OCI-LY7 (cell line): ENCODE measurements at regions not wholly inside any gene's neighbourhood (a gene's known extent, or its start where the extent isn't known, plus 50 kb on each side); places are given as distances from the start of the nearest gene placed in this dataset.

Experiments
- BruUV-seq: library from RNA; stranded (reverse); fragments of 400-500 nt; replicated peaks from 2 replicates; lab custom pipeline; 2021; lab: Mats Ljungman, UMichigan
- CTCF ChIA-PET: fragments of 300-600 bp; sonication (Branson Sonifier 250); formaldehyde crosslinking; loops from one replicate; lab custom pipeline; 2022; ENCODE audit warnings: antibody characterized with exemption; ENCODE audit not compliant: unreplicated experiment; lab: Charles Lee
- POLR2A ChIA-PET: fragments of 300-600 bp; sonication (Branson Sonifier 250); formaldehyde crosslinking; loops from one replicate; lab custom pipeline; 2022; ENCODE audit warnings: antibody characterized with exemption; lab: Charles Lee
- DNase-seq: peaks from one replicate; pipeline ENCODE4 v3.0.0-alpha.2; 2015; ENCODE audit warnings: low spot score
- H2AFZ ChIP-seq: fragments of 200-600 bp; sonication (generic), shearing (Covaris generic); 2 replicates; pipeline ENCODE4 v1.6.1; 2014; ENCODE audit warnings: mild to moderate bottlenecking, antibody characterized with exemption, low read length, moderate library complexity
- H3K27ac ChIP-seq: fragments of 200-600 bp; sonication (generic); 2 replicates; pipeline ENCODE4 v1.5.1; 2014; ENCODE audit warnings: mixed run types, low read depth, mild to moderate bottlenecking, moderate library complexity, low read length, inconsistent platforms; ENCODE audit not compliant: poor library complexity, severe bottlenecking
- H3K36me3 ChIP-seq: fragments of 200-600 bp; sonication (generic); 2 replicates; pipeline ENCODE4 v1.6.1; 2014; ENCODE audit warnings: mild to moderate bottlenecking, antibody characterized with exemption, low read length, moderate library complexity, mixed read lengths; ENCODE audit not compliant: insufficient read depth
- H3K4me1 ChIP-seq: fragments of 200-600 bp; sonication (generic); 2 replicates; pipeline ENCODE4 v1.5.1; 2014; ENCODE audit warnings: mild to moderate bottlenecking, low read length; ENCODE audit not compliant: insufficient read depth, poor library complexity, severe bottlenecking
- H3K4me2 ChIP-seq: fragments of 200-600 bp; sonication (generic); 2 replicates; pipeline ENCODE4 v1.6.1; 2014; ENCODE audit warnings: mild to moderate bottlenecking, low read length
- H3K4me3 ChIP-seq: fragments of 200-600 bp; sonication (generic); 2 replicates; pipeline ENCODE4 v1.5.1; 2014; ENCODE audit warnings: mild to moderate bottlenecking, low read depth, low read length; ENCODE audit not compliant: poor library complexity, severe bottlenecking
- H3K79me2 ChIP-seq: fragments of 200-600 bp; sonication (generic); 2 replicates; pipeline ENCODE4 v1.6.1; 2016; ENCODE audit warnings: low read depth, mild to moderate bottlenecking, low read length, moderate library complexity, mixed read lengths; ENCODE audit not compliant: insufficient read depth
- H3K9me2 ChIP-seq: fragments of 200-600 bp; sonication (generic); 2 replicates; pipeline ENCODE4 v1.6.1; 2016; ENCODE audit warnings: mild to moderate bottlenecking, low read length, mixed read lengths; ENCODE audit not compliant: insufficient read depth
- H3K9me3 ChIP-seq: fragments of 200-600 bp; sonication (generic); 2 replicates; pipeline ENCODE4 v1.6.1; 2014; ENCODE audit warnings: mild to moderate bottlenecking, mixed run types, low read length, mixed read lengths
- H4K20me1 ChIP-seq: fragments of 200-600 bp; sonication (generic); 2 replicates; pipeline ENCODE4 v1.6.1; 2014; ENCODE audit warnings: mild to moderate bottlenecking, antibody characterized with exemption, low read length, moderate library complexity, mixed read lengths; ENCODE audit not compliant: insufficient read depth
- EZH2phosphoT487 ChIP-seq: fragments of 200-600 bp; sonication (generic); IDR thresholded peaks from 2 replicates; pipeline ENCODE4 v1.6.1; 2018; ENCODE audit warnings: low read depth, borderline replicate concordance, mild to moderate bottlenecking, mixed run types, antibody characterized with exemption, low read length, moderate library complexity, mixed read lengths
- intact Hi-C: fragments of 100-400 bp; cut with micrococcal nuclease; formaldehyde crosslinking; loops from one replicate; pipeline ENCODE4 v1.10.0; 2022; ENCODE audit not compliant: unreplicated experiment
- TF ChIP-seq, protein P1 (sequence below): fragments of 200-600 bp; sonication (generic); conservative IDR thresholded peaks from 2 replicates; pipeline ENCODE4 v1.5.1; 2014; ENCODE audit warnings: mild to moderate bottlenecking, antibody characterized with exemption, low read length, moderate library complexity, mixed read lengths

DNA sequence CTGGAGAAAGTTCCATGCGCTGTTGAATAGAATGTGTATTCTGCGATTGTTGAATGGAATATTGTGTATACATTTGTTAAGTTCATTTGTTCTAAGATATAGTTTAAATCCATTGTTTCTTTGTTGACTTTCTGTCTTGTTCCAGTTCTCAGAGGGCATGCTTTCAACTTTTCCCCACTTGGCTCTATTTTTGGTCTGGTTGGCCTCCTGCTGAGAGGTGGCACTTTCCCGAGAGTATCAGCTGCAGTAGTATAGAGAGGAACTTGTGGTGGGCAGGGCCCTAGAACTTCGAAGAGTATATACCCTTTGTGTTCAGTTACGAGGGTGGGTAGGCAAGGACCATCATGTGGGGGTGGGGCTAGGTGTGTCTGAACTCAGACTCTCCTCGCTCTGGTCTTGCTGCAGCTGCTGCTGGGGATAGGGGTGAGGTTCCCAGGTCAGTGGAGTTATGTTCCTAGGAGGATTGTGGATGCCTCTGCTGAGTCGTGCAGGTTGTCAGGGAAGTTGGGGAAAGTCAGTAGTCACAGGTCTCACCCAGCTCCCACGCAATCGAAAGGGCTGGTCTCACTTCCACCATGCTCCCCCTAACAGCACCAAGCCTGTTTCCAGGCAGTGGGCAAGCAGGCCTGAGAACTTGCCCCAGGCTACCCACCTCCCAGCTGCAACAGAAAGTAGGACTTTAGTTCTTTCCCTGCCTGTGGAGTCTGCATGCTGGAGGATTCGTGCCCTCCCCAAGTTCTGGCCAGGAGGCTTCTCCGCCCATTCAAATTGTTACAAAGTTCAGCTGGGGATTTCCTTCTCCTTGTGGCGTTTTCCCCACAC is 118.9 kb upstream of the SSTR4 start:
- Histone ChIP-seq H4K20me1 (no peaks in the 10 kb centered on the region), H2AFZ (no peak overlapping the region), H3K9me3 (no peaks in the 10 kb centered on the region), H3K9me2 (no peaks in the 10 kb centered on the region), H3K4me1 (no peaks in the 10 kb centered on the region), H3K79me2 (no peaks in the 10 kb centered on the region), H3K4me3 (no peak overlapping the region), H3K27ac (no peak overlapping the region), H3K36me3 (no peaks in the 10 kb centered on the region), H3K4me2 (no peak overlapping the region)
- ChIA-PET CTCF (no interaction called here), POLR2A (interaction anchor here (0.9 kb wide), 1 partner anchor 15 kb away, joined by 3 read pairs; no protein-coding TSS in a partner anchor)
- no peak for TF ChIP-seq EZH2phosphoT487
- TF ChIP-seq, protein P1, sequence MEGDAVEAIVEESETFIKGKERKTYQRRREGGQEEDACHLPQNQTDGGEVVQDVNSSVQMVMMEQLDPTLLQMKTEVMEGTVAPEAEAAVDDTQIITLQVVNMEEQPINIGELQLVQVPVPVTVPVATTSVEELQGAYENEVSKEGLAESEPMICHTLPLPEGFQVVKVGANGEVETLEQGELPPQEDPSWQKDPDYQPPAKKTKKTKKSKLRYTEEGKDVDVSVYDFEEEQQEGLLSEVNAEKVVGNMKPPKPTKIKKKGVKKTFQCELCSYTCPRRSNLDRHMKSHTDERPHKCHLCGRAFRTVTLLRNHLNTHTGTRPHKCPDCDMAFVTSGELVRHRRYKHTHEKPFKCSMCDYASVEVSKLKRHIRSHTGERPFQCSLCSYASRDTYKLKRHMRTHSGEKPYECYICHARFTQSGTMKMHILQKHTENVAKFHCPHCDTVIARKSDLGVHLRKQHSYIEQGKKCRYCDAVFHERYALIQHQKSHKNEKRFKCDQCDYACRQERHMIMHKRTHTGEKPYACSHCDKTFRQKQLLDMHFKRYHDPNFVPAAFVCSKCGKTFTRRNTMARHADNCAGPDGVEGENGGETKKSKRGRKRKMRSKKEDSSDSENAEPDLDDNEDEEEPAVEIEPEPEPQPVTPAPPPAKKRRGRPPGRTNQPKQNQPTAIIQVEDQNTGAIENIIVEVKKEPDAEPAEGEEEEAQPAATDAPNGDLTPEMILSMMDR = no peak
- intact Hi-C loops = no loop called here
- BruUV-seq = no TSS peak
- no peak for DNase-seq

DNA sequence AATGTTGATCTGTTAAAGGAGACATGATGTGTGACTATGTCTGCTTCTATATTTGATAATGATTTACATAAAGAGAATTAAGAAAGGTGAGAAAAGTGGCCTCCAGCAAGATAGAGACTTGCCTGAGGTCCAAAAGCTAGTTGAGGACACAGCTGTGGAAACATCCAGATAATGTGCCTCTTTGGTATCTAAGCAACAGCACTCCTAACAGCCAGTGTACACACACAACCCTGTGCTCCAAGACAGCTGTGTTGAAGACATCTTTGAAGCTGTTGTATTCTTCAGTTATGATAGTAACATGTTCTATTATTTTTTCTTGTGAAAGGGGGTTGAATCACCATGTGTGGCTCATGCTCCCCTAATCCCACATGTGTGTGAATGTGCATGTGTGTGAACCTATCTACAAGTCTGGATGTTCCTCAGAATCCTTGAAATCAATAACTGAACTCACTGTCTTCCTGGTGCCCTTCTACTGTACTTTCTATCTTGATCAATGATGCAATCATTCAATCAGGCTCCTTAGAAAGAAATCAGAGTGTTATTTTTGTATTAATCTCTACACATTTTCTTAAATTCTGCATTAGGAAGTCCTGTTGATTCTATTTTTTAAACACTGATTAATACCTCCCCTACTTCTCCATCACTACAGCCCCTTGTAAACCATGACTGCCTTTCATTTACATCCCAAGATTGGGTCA is 116.7 kb upstream of the SSTR4 start:
- H2AFZ ChIP-seq = no peak overlapping the region
- CTCF ChIA-PET = no interaction called here
- H3K4me3 ChIP-seq = no peak overlapping the region
- H3K9me3 ChIP-seq = no peaks in the 10 kb centered on the region
- no peaks in the 10 kb centered on the region for H3K79me2 ChIP-seq
- no peak overlapping the region for H3K27ac ChIP-seq
- no peaks in the 10 kb centered on the region for H3K36me3 ChIP-seq
- no TSS peak for BruUV-seq
- intact Hi-C loops = no loop called here
- no peak for TF ChIP-seq EZH2phosphoT487
- no peaks in the 10 kb centered on the region for H4K20me1 ChIP-seq
- POLR2A ChIA-PET = no interaction called here
- H3K4me2 ChIP-seq = no peak overlapping the region
- no peaks in the 10 kb centered on the region for H3K4me1 ChIP-seq
- no peaks in the 10 kb centered on the region for H3K9me2 ChIP-seq
- no peak for DNase-seq

DNA sequence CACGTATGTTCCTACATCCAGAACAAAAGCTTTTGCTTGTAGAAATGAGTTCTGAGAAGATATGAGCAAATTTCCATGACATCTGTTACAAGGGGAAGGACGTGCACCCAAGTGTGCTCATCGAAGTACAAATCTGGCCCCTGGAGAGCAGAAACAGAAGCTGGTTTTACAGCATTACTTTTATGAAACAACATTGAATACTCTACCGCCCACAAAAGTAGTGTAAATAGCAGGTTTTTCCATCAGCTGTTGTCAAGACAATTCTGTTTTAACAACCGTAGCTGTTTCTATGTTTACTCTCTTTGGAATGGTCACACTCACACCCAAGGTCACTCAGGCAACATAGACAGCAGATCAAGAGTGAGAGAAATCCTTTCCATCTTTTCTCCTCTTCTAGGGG is 114.2 kb upstream of the SSTR4 start:
- no peaks in the 10 kb centered on the region for H3K36me3 ChIP-seq
- ChIA-PET CTCF (no interaction called here), POLR2A (interaction anchor here (0.6 to 1.0 kb wide), 2 partner anchors 10 to 600 kb away, joined by 3 read pairs; no protein-coding TSS in a partner anchor)
- H3K27ac ChIP-seq = no peak overlapping the region
- no peak for DNase-seq
- H2AFZ ChIP-seq = no peak overlapping the region
- H3K4me1 ChIP-seq = no peaks in the 10 kb centered on the region
- intact Hi-C loops = no loop called here
- no peaks in the 10 kb centered on the region for H3K9me2 ChIP-seq
- H3K9me3 ChIP-seq = no peaks in the 10 kb centered on the region
- H3K4me2 ChIP-seq = no peak overlapping the region
- BruUV-seq = no TSS peak
- H3K79me2 ChIP-seq = no peaks in the 10 kb centered on the region
- TF ChIP-seq EZH2phosphoT487 = no peak
- TF ChIP-seq, protein P1 = no peak
- no peaks in the 10 kb centered on the region for H4K20me1 ChIP-seq
- H3K4me3 ChIP-seq = no peak overlapping the region
